Fibroblast of lung (primary cell): ENCODE measurements at regions not wholly inside any gene's neighbourhood (a gene's known extent, or its start where the extent isn't known, plus 50 kb on each side); places are given as distances from the start of the nearest gene placed in this dataset.

Experiments used
- DNase-seq, 2 donors: peaks; one replicate each; pipeline versions ENCODE4 v3.0.0 to v3.0.0-alpha.2; 2010; ENCODE audit warnings: low read depth in 2 of 2
- H2AFZ ChIP-seq: 2 replicates; pipeline ENCODE4 v1.5.1; 2012; ENCODE audit warnings: low read length, control low read depth, inconsistent platforms
- H3K27ac ChIP-seq: 2 replicates; pipeline ENCODE4 v1.5.1; 2011; ENCODE audit warnings: low read length, control low read depth; ENCODE audit not compliant: insufficient read depth
- H3K27me3 ChIP-seq: 2 replicates; pipeline ENCODE4 v1.5.1; 2011; ENCODE audit warnings: mild to moderate bottlenecking, low read length; ENCODE audit not compliant: control insufficient read depth, insufficient read depth
- H3K36me3 ChIP-seq: 2 replicates; pipeline ENCODE4 v1.5.1; 2011; ENCODE audit warnings: low read length; ENCODE audit not compliant: control insufficient read depth, insufficient read depth
- H3K4me1 ChIP-seq: 2 replicates; pipeline ENCODE4 v1.5.1; 2011; ENCODE audit warnings: low read length; ENCODE audit not compliant: control insufficient read depth, insufficient read depth; ENCODE audit errors: extremely low read depth
- H3K4me2 ChIP-seq: 2 replicates; pipeline ENCODE4 v1.5.1; 2011; ENCODE audit warnings: low read length, control low read depth; ENCODE audit not compliant: insufficient read depth; ENCODE audit errors: extremely low read depth
- H3K4me3 ChIP-seq, 4 experiments: fragments of 200-600 bp in 1 of 4; sonication (generic) in 1 of 4; replicated peaks in 1 of 4; 2 replicates each; pipeline ENCODE4 v1.5.1; 2011 to 2016; ENCODE audit warnings: low read length in 4 of 4, low read depth in 3 of 4, mild to moderate bottlenecking in 3 of 4, control low read depth in 2 of 4, inconsistent platforms in 1 of 4, mixed read lengths in 1 of 4; ENCODE audit not compliant: insufficient read depth in 1 of 4; ENCODE audit errors: control extremely low read depth in 1 of 4
- H3K79me2 ChIP-seq: 2 replicates; pipeline ENCODE4 v1.5.1; 2012; ENCODE audit warnings: mild to moderate bottlenecking, low read length, inconsistent platforms; ENCODE audit not compliant: control insufficient read depth, insufficient read depth
- H3K9ac ChIP-seq: 2 replicates; pipeline ENCODE4 v1.5.1; 2011; ENCODE audit warnings: mild to moderate bottlenecking, low read length, control low read depth; ENCODE audit not compliant: insufficient read depth
- H3K9me3 ChIP-seq: 2 replicates; pipeline ENCODE4 v1.5.1; 2012; ENCODE audit warnings: low read depth, low read length; ENCODE audit not compliant: control insufficient read depth, insufficient read depth
- H4K20me1 ChIP-seq: 2 replicates; pipeline ENCODE4 v1.5.1; 2011; ENCODE audit warnings: low read length; ENCODE audit not compliant: control insufficient read depth, insufficient read depth; ENCODE audit errors: extremely low read depth
- CTCF ChIP-seq, 2 donors: IDR thresholded peaks in 1 of 2; conservative IDR thresholded peaks in 1 of 2; 1 replicate in 1 of 2; 2 replicates in 1 of 2; pipeline ENCODE4 v1.5.1; 2011 to 2012; ENCODE audit warnings: low read length in 2 of 2, control low read depth in 1 of 2, inconsistent platforms in 1 of 2, low read depth in 1 of 2, mild to moderate bottlenecking in 1 of 2
- EZH2 ChIP-seq: IDR thresholded peaks from 2 replicates; pipeline ENCODE4 v1.5.1; 2012; ENCODE audit warnings: low read length, control low read depth, mild to moderate bottlenecking; ENCODE audit errors: missing control alignments

GRCh38 chr16:85215478-85216118, 103.3 kb upstream of the CIBAR2 start:
- peaks cover 26% of the 10 kb centered on the region for H3K4me1 ChIP-seq

GRCh38 chr16:85216522-85217375, 104.5 kb upstream of the CIBAR2 start:
- Histone ChIP-seq H3K27me3 (no peaks in the 10 kb centered on the region), H4K20me1 (no peaks in the 10 kb centered on the region), H3K79me2 (peaks cover 2% of the 10 kb centered on the region), H3K4me3 (no peak overlapping the region), H2AFZ (no peak overlapping the region), H3K4me2 (no peak overlapping the region), H3K36me3 (no peaks in the 10 kb centered on the region), H3K9ac (no peak overlapping the region), H3K4me1 (peaks cover 24% of the 10 kb centered on the region), H3K9me3 (no peaks in the 10 kb centered on the region), H3K27ac (no peak overlapping the region)
- DNase-seq: no peak
- TF ChIP-seq CTCF (conservative IDR thresholded peaks at IDR 0.05 in 1 of 2, IDR thresholded peaks at IDR 0.05 in 1 of 2; ENCODE audit: low read depth in 1 of 2, low read length in 2 of 2): no peak
- no peak for TF ChIP-seq EZH2

More at GRCh38 chr16:85215478-85216118, 103.3 kb upstream of the CIBAR2 start:
- H3K27me3 ChIP-seq: no peaks in the 10 kb centered on the region
- H3K4me2 ChIP-seq: no peak overlapping the region
- TF ChIP-seq EZH2 (no peak), CTCF (conservative IDR thresholded peaks at IDR 0.05 in 1 of 2, IDR thresholded peaks at IDR 0.05 in 1 of 2; ENCODE audit: low read depth in 1 of 2, low read length in 2 of 2) (no peak)
- H3K79me2 ChIP-seq: peaks cover 3% of the 10 kb centered on the region
- no peak overlapping the region for H3K27ac ChIP-seq
- H3K36me3 ChIP-seq: no peaks in the 10 kb centered on the region
- no peak overlapping the region for H3K4me3 ChIP-seq
- no peaks in the 10 kb centered on the region for H4K20me1 ChIP-seq
- H3K9ac ChIP-seq: no peak overlapping the region
- H2AFZ ChIP-seq: no peak overlapping the region
- no peaks in the 10 kb centered on the region for H3K9me3 ChIP-seq
- no peak for DNase-seq

- H3K4me2 ChIP-seq: peak overlapping the region; percentile 61
- peak overlapping the region in 1 of 4 experiments; percentile 46 for H3K4me3 ChIP-seq
- H4K20me1 ChIP-seq: no peaks in the 10 kb centered on the region
- H3K9me3 ChIP-seq: no peaks in the 10 kb centered on the region
- H3K9ac ChIP-seq: peak overlapping the region; percentile 52
- peak; percentile 88 to 96 for DNase-seq
- no peak overlapping the region for H2AFZ ChIP-seq
- no peaks in the 10 kb centered on the region for H3K36me3 ChIP-seq
- peaks cover 2% of the 10 kb centered on the region for H3K79me2 ChIP-seq
- peak overlapping the region; percentile 71 for H3K27ac ChIP-seq
- peaks cover 16% of the 10 kb centered on the region for H3K4me1 ChIP-seq
- no peaks in the 10 kb centered on the region for H3K27me3 ChIP-seq
- no peak for TF ChIP-seq CTCF (conservative IDR thresholded peaks at IDR 0.05 in 1 of 2, IDR thresholded peaks at IDR 0.05 in 1 of 2; ENCODE audit: low read depth in 1 of 2, low read length in 2 of 2)
Observed at GRCh38 chr16:85220125-85220839, 108.0 kb upstream of the CIBAR2 start.
